GM21825 (cell line): ENCODE measurements at regions not wholly inside any gene's neighbourhood (a gene's known extent, or its start where the extent isn't known, plus 50 kb on each side); places are given as distances from the start of the nearest gene placed in this dataset.
"Not testable (repeated sequence)": the region's sequence is repeated elsewhere in the genome, so short reads cannot be mapped to it uniquely, and the experiment has no call there.

Experiments
- ATAC-seq: cut with Tn5 transposase; IDR thresholded peaks from one replicate; pipeline ENCODE4 v1.9.1; 2021; ENCODE audit warnings: mild to moderate bottlenecking, moderate library complexity; ENCODE audit not compliant: unreplicated experiment

DNA sequence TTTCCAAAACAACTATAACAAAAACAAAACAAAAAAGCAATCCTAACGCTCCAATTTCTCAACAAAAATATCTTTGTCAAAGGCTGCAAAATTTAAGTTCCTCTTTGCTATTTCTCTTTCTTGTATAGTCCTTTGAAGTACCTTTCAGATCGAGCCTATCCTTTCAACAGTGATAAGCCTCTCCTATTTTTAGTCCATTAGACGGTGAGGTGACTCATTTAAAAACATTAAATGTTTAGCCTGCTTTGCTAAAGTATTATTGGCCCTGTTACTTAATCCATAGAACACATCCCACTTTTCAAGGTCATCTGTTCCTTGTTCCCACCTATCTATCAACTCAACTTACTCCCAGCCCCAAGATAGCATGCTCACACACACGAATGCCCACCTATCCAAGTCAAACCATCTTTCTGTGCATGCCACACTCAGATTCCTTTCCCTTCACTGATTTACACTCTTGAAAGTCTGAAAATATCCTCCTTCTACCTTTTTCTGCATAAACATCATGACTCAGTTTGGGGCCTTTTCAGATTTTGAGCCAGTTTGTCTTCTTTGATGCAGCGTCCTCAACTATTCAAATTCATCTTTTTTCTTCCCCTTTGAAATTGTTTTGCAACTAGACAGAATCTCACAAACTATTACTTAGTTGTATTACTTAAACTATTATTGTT, 224.9 kb upstream of the TMEM229A start:
- ATAC-seq: no peak

- no peak for ATAC-seq
These were observed 222.3 kb upstream of the TMEM229A start for GRCh38 chr7:124255041-124255655.

- ATAC-seq: no peak
These were observed 221.5 kb upstream of the TMEM229A start for GRCh38 chr7:124254396-124254795.

- no peak for ATAC-seq
These were observed 218.8 kb upstream of the TMEM229A start for GRCh38 chr7:124251636-124252035.

GRCh38 chr7:124250297-124251034, 217.6 kb upstream of the TMEM229A start:
- ATAC-seq: no peak

- no peak for ATAC-seq
These were observed 214.8 kb upstream of the TMEM229A start for GRCh38 chr7:124247691-124248090.

GRCh38 chr7:124246262-124246863, 213.5 kb upstream of the TMEM229A start:
- ATAC-seq: no peak

GRCh38 chr7:124244469-124244868, 211.6 kb upstream of the TMEM229A start:
- not testable (repeated sequence) for ATAC-seq

GRCh38 chr7:124219681-124220080, 186.8 kb upstream of the TMEM229A start:
- no peak for ATAC-seq

DNA sequence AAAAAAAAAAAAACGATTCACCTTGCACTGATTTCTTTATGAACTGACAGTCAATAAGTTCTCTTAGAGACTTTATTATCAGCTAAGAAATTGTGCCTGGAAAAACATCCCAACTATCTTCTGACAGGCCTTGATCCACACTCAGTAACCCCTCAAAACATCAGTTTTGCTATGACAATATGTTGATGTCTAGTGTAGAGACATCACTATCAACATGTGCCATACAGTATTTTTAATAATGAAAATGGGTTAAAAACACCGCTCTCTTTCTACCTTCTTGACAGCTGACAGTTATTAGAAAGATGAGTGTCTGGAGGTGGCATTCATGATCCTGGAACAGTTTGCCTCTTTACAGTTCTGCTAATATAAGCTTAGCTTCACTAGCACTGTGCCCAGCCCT, 175.8 kb upstream of the TMEM229A start:
- ATAC-seq: no peak

DNA sequence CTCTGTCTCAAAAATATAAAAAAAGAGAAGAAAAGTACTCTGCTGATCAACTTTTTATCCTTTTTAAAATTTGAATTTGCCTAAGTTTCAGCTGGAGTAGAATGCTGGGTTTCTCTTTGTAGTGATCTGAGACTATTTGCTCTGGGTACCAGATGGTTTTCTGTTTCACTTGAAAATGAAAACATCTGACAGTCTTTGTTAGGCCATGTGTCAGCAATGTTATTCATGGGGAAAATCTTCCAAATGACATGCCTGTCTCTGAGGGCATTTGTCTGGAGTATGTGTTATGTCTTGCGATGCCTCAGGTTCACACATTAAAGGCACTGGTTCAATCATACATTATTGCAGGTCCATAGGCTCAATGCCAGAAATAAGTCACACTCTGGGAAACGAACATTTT, 175.3 kb upstream of the TMEM229A start:
- ATAC-seq: no peak

- ATAC-seq: no peak
These were observed 172.7 kb upstream of the TMEM229A start for GRCh38 chr7:124205526-124205925.

DNA sequence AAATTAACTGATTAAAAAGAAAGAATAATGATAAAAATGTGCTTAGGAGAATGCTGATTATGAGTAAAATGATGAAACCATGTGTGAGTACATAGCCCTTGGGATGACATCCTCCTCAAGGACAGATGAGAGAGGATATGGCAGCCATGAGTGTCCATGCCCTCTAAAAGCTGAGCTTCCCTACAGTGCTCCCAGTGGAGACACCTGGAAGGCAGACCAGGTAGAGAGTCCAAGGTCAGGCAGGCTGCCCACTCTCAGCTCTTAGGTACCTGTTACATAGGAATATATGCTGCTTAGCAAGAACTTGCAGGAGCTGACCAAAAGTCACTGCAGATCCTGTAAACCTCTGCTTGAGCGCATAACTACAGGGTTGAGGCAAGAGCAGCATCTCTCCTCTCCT, 169.7 kb upstream of the TMEM229A start:
- ATAC-seq: no peak

GRCh38 chr7:124201768-124202349, 169.0 kb upstream of the TMEM229A start:
- ATAC-seq: no peak

DNA sequence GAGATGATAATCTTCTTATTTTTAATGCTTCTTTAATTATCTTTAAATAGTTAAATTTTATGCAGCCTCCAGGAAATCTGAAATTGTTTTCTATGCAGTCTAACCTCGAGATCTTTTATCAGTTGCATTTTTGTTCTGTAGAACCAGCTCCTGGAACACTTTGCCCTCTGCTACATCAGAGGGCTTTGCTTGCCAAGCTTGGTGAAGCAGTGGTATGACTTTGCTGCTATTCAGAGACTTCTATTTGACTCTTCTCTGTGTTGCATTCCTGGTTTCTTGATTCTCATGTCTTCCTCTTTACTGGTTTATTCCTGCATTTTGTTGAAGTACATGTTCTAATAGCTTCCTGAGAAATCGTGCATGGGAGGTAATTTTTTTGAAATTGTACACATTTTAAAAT, 163.7 kb upstream of the TMEM229A start:
- ATAC-seq: no peak

DNA sequence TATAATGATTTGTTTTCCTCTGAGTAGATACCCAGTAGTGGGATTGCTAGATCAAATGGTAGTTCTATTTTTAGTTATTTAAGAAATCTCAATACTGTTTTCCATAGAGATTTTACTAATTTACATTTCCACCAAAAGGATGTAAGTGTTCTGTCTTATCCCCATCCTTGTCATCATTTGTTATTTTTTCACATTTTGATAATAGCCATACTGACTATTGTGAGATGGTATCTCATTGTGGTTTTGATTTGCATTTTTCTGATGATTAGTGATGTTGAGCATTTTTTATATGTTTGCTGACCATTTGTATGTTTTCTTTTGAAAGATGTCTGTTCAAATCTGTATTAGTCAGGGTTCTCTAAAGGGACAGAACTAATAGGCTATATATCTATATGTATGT, 160.0 kb upstream of the TMEM229A start:
- ATAC-seq: no peak

GRCh38 chr7:124191713-124192112, 158.8 kb upstream of the TMEM229A start:
- ATAC-seq: no peak

GRCh38 chr7:124191030-124191429, 158.2 kb upstream of the TMEM229A start:
- ATAC-seq: no peak

DNA sequence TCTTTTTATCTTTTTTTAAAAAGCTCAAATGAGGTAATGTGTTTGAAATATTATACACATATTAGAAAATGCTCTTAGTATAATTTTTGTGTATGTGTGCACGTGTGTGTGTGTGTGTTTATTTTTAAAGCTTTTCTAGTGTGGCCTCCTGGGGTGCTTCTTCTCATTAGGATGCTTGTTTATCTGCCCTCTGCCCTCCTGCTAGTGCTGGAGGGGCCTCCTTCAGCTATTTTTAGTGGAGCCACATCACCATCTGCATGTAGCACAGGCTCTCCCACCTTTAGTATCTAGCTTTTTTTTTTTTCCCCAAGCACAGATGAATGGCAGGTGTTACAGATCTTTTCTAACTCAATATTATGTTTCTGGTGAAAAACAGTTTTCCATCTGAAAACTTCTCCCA, 155.7 kb upstream of the TMEM229A start:
- no peak for ATAC-seq

DNA sequence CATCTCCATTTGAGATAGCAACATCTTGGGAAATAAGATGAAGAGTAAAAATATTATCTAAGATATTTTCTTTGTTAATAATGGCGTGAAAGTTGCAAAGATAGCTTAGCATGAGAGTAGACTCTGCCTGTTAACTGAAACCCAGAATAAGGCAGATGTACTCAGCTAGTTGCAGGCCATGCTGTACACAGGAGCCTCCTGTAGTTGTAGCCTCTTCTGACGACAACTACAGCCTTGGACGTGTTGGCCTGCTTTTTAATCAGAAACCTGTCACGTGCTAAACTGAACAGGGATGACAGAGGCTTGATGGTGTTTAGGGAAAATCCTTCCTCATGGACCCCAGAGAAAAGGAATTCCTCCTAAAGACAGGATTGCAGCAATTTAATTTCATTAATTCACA, 155.1 kb upstream of the TMEM229A start:
- no peak for ATAC-seq

DNA sequence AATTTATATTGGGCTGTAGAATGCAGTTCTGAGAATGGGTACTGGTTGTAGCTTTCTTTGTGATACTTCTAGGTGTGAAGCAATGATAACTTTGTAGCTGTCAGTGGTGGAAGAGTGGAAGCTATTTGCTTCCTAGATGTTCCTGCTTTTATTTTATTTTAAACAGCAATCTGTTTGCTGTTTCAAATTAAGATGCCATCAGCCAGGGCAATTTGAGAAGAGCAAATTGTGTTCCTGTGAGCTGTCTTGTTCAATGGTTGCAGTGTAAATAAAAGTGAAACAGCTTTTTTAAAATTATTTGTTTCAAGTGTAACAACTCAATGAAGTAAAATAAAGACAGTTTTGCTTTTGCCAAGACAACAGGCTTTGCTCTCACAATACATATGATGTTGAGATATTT, 150.8 kb upstream of the TMEM229A start:
- no peak for ATAC-seq
